Ovary (tissue), 3 donors: ENCODE measurements at regions not wholly inside any gene's neighbourhood (a gene's known extent, or its start where the extent isn't known, plus 50 kb on each side); places are given as distances from the start of the nearest gene placed in this dataset.

Source experiments
- EP300 ChIP-seq: sonication (generic); formaldehyde crosslinking; IDR thresholded peaks from one replicate; pipeline ENCODE4 v1.6.1; 2017; ENCODE audit warnings: antibody characterized with exemption
- POLR2A ChIP-seq: fragments of 450-650 bp; IDR thresholded peaks from one replicate; pipeline ENCODE4 v1.6.1; 2017; ENCODE audit warnings: antibody characterized with exemption, mild to moderate bottlenecking, moderate library complexity
- TF ChIP-seq, protein P1 (sequence below), 3 donors: fragments of 450-650 bp in 2 of 3; fragments of 200-600 bp in 1 of 3; IDR thresholded peaks; one replicate each; pipeline versions ENCODE4 v1.5.1 to v1.8.0; 2016 to 2022; ENCODE audit warnings: antibody characterized with exemption in 3 of 3, mild to moderate bottlenecking in 1 of 3
- donor health status: DM: no; HTN: no; CAD: no.

DNA sequence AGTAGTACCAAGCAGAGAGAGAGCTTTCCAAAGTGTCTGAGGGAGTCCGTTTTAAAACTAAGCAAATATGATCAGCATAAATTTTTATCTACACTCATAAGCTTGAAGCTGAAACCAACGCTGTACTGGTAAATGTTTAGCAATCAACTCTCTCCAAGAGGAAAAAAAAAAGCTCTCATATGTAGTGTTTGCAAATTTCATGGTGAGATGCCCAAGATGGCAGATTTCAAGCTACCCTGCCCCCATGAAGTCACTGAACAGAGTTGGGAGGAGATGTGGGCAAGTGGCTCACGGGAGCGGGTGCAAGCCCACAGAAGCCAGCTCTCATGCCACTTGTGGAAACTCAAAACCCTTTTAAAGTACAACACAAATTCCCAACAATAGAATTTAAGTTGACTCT is 475.8 kb downstream of the BCAT1 start:
- TF ChIP-seq, protein P1, sequence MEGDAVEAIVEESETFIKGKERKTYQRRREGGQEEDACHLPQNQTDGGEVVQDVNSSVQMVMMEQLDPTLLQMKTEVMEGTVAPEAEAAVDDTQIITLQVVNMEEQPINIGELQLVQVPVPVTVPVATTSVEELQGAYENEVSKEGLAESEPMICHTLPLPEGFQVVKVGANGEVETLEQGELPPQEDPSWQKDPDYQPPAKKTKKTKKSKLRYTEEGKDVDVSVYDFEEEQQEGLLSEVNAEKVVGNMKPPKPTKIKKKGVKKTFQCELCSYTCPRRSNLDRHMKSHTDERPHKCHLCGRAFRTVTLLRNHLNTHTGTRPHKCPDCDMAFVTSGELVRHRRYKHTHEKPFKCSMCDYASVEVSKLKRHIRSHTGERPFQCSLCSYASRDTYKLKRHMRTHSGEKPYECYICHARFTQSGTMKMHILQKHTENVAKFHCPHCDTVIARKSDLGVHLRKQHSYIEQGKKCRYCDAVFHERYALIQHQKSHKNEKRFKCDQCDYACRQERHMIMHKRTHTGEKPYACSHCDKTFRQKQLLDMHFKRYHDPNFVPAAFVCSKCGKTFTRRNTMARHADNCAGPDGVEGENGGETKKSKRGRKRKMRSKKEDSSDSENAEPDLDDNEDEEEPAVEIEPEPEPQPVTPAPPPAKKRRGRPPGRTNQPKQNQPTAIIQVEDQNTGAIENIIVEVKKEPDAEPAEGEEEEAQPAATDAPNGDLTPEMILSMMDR (IDR thresholded peaks at IDR 0.05): no peak
- TF ChIP-seq POLR2A: no peak
- TF ChIP-seq EP300: no peak
